Left kidney (tissue), 1 donor: ENCODE measurements at regions not wholly inside any gene's neighbourhood (a gene's known extent, or its start where the extent isn't known, plus 50 kb on each side); places are given as distances from the start of the nearest gene placed in this dataset.
"Not testable (repeated sequence)": the region's sequence is repeated elsewhere in the genome, so short reads cannot be mapped to it uniquely, and the experiment has no call there.

Experiments
- DNase-seq: peaks from one replicate; pipeline ENCODE4 v3.0.0-alpha.2; 2013

DNA sequence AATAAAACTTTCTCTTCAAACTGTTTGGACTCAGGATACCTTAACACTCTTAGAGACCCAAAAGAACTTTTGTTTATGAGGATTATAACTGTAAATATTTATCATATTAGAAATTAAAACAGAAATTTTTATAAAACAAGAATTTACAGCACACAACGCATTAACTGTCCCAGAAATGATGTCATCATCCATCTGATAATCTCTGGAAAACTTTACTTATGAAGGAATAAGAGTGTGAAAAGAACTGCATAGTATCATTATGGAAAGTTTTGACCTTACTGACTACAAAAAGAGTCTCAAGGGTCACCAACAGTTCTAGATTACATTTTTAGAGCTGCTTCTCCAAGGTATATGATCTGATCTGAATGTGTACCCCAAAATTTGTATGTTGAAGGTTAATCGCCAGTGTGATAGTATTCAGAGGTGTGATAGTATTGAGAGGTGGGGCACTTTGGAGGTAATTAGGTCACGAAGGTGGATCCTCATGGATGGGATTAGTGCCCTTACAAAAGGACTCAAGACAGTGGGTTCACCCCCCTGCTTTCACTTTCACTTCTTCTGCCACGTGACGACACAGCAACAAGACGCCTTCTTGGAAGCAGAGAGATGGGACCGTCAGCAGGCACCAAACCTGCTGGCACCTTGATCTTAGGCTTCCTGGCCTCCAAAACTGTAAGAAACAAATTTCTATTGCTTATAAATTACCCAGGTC lies 95.7 kb upstream of the NR5A2 start:
- no peak for DNase-seq

DNA sequence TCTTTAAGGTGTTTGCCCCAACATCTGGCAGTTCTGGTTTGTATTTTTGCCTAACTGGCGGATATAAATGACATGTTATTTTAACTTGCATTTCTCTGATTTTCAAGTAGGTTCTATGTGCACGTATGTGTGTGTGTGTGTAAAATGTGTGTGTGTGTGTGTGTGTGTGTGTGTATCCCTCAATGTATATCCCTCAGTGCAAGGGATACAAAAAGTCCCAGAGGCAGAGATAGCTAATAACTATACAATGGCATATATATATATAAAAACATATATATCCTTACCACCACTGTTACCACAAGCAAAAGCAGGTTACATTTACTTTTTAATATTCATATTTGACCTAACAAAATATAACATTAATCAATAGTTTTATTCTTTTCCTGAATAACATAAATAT lies 95.0 kb upstream of the NR5A2 start:
- no peak for DNase-seq

DNA sequence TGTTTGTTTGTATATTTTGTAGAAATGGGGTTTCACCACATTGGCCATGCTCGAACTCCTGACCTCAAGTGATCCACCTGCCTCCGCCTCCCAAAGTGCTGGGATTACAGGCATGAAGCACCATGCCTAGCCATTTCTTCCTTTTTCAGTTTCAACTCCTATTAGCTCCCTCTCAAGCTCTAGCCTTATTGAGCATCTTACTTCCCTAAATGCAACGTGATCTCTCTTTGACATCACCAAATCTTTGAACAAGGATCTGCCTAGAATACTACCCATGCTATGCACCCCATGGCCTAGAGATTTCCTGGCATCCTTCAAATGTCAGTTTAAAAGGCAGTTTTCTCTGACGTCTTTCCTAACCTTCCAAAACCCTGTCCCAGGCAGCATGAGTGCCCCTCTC lies 91.1 kb upstream of the NR5A2 start:
- no peak for DNase-seq

DNA sequence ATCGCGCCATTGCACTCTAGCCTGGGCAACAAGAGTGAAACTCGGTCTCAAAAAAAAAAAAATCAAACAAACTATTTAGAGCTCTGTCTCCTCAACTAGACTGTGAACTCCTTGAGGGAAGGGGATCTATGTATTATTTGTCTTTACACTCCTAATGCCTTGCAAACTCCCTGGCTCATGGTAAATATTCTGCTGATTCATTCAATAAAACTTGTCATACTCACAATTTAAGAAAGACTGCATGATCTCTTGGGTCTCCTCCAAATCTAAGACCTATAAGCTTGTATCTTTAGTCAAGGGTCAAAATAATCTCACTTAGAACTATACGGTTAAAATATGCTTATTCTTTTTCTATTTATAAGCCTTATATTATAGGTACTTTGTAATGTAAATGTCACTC lies 90.3 kb upstream of the NR5A2 start:
- no peak for DNase-seq

DNA sequence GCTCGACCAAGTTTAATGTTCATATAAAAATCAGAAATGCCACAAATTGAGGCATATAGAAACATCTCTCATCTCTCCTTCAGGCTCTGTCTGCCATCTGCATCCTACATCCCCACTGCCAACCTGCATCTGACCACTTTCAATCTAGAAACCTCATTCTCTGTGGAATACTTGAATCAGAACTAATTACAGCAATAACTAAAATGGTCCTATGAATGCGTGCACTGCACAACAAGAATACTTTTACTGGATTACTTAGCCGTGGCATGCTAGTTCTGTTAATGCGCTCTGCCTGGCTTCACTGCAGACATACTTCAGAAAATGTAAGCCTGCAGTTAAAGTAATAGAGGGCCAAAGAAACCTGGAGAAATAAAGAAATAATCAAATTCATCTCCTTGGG lies 89.8 kb upstream of the NR5A2 start:
- DNase-seq: no peak

DNA sequence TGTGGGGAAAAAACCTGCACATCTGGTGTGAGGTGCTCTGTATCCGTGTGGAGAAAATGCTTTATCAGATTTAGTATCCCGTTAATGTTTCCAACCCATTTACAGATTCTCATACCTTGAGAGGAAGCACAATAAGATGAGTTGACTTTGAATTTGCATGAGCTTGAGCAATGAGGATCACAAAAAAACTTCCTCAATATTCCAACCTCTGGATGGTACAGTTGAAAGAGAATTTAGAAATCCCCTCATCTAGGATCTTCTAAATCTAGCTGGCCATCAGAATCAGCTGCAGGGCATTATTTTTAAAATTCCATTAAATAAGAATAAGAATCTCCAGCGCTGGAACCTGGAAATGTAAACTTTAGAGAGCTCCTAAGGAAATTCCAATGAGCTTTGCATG lies 82.5 kb upstream of the NR5A2 start:
- no peak for DNase-seq

DNA sequence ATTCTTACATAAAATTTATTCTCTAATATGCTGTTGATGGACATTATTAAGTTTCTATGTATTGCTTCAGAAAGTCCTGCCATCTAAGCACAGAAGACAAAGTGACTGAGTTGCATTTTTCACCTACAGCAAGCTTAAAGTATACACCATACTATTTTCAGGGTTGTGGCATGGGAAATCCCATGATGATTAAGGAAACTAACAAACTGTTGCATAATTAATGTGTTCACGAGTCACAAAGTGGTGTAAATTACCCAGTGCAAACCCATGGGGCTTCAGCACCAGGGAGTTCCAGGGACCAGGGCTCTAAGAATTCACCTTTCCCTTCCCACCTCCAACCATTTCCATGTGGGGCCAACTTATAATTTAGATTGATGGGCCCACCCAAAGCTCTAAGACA lies 81.9 kb upstream of the NR5A2 start:
- no peak for DNase-seq

DNA sequence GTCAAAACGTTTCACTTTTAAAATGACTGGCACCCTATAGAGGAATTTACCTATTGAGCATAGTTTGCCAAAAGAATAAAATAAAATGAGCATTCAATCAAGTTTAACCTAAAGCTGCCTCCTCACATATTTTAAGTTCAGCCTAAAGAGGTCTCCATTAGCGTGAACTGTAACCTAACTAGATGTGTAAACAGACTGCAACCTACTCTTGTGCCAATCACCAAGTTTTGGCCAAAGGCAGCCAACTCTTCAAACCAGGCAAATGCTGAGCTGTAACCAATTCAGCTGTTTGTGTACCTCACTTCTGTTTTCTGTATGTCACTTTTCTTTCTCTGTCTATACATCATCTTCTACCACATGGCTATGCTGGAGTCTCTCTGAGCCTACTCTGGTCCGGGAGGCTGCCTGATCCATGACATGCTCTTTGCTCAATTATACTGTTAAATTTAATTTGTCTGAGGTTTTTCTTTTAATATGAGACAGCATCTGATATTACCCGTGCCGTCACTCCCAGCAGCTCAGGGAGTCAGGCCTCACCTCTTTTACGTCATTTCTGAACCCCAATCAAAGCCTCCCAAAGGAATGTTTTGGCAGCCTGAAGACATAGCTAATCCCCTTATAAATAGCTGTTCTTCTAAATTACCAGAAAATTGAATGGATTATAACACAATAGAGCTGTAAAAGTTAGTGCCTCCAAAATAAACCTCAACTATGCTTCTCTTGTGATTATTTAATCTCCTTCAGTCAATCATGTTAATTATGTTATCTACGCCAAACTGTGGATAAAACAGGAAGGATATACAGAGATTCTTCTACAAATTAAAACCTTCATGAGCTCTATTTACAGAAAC lies 81.0 kb upstream of the NR5A2 start:
- no peak for DNase-seq

DNA sequence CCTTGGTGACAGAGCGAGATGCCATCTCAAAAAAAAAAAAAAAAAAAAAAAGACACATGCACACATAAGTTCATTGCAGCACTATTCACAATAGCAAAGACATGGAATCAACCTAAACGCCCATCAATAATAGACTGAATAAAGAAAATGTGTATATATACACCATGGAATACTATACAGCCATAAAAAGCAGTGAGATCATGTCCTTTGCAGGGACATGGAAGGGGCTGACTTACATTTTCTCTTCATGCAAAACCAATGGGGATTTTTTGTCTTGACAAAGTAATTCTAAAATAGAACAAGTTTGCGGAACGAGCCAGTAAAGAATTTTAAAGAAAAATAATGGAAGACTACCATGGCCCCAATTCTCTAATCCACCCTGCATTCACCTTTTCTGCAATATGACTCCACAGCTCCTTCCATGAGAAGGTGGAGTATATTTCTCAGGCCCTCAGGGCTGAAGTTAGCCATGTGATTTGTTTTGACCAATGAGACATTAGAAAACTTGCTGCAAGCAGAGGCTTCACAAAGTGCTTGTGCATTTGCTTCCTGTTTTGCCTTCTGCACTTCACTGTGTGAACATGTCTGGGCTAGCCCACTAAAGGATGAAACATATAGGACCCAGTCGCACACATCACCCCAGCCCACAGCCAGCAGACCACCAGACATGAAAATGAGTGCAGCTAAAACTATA lies 78.8 kb upstream of the NR5A2 start:
- DNase-seq: no peak

DNA sequence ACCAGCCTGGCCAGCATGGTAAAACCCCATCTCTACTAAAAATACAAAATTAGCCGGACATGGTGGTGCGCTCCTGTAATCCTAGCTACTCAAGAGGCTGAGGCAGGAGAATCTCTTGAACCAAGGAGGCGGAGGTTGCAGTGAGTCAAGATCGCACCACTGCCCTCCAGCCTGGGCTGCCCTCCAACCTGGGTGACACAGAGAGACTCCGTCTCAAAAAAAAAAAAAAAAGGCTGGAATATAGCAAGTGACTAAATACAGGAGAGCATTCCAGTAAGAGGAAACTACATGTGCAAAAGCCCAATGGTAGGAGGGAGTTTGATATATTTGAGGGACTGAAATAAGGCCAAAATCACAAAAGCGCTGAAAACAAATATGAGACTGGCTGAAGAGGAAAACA lies 76.5 kb upstream of the NR5A2 start:
- DNase-seq: not testable (repeated sequence)

DNA sequence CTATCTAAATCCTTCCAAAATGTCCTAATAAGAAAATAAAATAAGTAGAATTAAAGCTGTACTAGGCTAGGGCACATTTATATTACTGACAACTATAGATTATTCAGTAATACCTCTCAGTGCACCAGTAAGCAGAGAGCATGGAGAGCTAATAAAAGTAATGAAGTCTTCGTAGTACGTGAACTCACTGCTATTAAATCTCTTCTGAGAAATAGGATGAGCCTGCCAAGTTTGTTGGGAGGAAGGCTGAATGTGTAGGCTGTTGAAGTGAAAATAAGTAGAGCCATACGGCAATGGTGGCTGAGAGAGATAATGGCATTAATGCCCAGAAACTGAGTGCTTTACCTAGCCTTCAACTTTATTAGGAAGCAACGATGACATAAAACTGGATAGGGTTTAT lies 73.9 kb upstream of the NR5A2 start:
- DNase-seq: no peak

DNA sequence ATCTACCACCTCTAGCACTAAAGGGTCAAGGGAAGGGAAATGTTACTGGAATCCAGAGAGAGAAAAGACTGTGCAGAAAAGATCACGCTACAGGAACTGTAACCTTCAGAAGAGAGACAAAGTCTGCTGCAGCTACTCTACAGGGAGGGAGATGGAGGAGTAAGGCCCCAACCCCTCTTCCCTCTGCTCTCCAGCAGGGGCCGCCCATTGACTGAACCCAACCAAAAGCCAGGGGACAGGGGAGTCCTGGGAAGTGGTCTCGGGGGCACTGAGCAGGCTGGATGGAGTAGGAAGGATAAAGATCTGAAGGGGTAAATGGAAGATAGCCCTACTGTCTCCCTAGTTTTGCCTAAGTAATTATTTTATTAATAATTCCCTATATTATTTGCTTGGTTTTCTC lies 72.8 kb upstream of the NR5A2 start:
- DNase-seq: no peak

DNA sequence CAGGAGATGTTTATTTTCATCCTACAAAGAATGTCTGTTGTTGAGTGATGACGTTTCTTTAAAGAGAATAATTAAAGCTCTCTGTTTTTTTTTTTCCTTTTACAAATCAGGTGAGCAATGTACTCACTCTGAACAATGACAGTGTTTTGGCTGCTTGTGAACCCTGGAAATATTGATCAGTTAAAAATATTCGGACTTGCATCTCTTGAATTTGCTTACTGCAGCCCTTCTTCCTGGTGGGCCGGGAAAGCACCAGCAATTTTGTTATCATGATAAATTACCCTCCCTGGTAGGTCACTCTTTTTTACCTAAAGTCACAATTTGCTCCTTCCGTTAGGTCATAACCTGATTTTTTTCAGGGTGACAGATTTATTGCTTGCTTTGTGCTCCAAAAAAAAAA lies 72.3 kb upstream of the NR5A2 start:
- DNase-seq: no peak

DNA sequence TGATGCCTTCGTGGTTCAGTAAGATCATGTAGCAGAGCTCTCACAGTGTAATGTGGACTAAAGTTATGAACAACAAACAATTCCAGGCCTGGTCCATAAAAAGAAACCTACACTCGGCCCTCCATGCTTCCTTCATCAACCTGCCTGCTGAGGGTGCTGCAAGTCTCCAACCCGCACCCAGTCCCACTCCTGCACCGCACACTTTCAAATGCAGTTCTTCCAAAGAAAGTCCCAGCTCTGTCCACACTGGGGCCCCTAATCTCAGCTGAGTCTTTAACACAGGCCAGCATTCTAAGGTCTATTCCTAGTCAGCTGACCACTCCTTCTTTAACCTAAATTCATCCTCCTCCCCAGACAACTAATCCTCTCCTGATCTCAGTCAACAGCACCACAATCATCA lies 71.5 kb upstream of the NR5A2 start:
- DNase-seq: no peak

DNA sequence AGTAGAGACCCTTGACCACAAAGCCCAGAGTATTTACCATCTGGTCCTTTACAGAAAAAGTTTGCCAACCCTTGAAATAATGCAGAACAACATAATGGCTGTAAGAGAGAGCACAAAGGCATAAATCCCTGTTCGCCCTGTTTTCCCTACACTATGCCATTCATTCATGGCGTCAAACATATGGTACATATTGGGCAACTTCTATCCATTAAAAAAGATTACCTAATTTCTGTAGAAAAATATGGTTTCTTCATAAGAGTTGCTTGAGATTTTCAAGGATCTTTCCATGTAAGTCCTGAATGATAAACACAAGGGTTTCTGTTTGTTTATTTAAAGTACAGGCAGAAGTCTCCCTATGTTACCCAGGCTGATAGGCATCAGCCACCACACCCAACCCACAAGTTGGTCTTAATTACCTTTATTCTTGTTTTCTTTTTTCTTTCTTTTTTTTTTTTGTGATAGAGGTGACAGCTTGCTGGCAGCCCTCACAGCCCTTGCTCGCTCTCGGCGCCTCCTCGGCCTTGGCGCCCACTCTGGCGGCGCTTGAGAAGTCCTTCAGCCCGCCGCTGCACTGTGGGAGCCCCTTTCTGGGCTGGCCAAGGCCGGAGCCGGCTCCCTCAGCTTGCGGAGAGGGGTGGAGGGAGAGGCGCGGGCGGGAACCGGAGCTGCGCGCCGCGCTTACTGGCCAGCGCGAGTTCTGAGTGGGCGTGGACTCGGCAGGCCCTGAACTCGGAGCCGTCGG lies 68.3 kb upstream of the NR5A2 start:
- no peak for DNase-seq

DNA sequence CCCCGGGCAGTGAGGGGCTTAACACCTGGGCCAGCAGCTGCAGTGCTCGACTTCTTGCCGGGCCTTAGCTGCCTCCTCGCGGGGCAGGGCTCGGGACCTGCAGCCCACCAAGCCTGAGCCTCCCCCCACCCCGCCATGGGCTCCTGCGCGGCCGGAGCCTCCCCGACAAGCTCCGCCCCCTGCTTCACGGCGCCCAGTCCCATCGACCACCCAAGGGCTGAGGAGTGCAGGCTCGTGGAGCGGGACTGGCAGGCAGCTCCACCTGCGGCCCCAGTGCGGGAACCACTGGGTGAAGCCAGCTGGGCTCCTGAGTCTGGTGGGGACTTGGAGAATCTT lies 67.8 kb upstream of the NR5A2 start:
- DNase-seq: no peak

DNA sequence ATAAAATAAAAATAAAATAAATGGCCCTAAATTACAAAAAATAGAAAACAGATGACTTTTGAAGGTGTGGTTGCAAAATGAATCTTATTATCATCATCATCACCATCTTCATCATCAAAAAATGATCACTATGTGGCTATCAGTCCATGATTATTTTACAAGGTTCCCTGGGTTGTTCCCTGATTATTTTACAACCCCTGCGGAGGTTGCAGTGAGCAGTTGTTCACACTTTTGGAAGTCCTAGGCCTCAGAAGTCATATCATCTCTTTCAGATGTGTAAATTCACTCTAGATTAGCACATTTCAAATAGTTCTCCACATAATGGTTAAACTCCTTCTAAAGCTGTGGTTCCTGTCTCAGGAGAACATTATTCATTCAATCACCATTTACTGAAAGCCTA lies 57.4 kb upstream of the NR5A2 start:
- DNase-seq: no peak

DNA sequence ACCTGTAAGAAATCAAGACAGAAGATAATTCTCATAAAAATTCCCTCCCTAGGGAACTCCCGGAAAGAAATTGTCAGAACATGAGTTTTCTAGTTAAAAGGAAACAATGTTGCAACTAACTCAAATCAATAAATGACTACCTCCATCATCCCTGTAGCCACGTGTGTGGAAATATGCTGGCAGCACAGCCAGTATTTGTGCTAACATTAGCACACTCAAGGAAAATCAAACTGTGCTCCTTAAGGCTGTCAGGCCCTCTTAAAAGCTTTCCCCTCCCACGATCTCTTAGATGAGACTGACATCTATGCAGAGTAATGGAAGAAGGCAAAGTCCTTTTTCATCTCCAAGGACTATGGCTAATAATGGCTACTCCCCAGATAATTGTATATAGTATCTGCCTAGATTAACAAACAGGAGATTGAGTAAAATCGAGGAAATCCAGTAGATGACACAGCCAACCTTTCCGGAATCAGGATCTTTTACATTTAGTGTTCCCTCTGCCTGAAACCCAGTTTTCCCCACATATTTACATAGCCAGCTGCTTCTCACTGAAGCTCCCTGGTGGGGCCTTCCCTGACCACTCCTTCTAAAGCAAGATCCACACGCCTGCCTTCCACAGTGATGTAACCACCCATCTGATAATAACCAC lies 50.9 kb upstream of the NR5A2 start:
- no peak for DNase-seq
